HK-2 (cell line): ENCODE measurements at regions not wholly inside any gene's neighbourhood (a gene's known extent, or its start where the extent isn't known, plus 50 kb on each side); places are given as distances from the start of the nearest gene placed in this dataset.
A peak's percentile ranks its signal among the peaks of the same experiment; 100 is the strongest.

Source experiments
- DNase-seq: peaks from one replicate; pipeline ENCODE4 v3.0.0-alpha.2; 2018; ENCODE audit not compliant: unreplicated experiment

- DNase-seq = no peak
These were observed 135.1 kb upstream of the FRY start for GRCh38 chr13:31896427-31896826.

GRCh38 chr13:31898378-31899071 lies 133.0 kb upstream of the FRY start:
- no peak for DNase-seq

DNA sequence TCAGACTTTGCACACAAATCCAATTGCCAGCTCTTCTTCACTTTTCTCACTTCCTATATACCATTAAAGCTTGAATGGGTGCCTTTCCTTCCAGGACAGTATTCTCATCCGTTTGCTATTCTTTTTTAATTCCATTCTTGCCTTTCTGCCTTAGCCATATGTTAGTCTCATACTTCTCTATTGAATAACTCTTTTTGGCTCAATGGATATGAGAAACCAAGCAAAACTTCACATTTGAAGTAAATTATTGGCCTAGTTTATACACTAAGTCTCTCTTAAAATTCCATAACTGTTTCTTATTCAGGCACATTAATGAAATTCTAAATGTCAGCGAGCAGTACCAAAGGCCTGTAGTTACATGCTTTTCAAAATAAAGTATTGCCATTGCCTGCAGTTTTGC lies 129.6 kb upstream of the FRY start:
- DNase-seq = no peak

- DNase-seq = no peak
These were observed 128.3 kb upstream of the FRY start for GRCh38 chr13:31903111-31903815.

- DNase-seq = no peak
These were observed 126.4 kb upstream of the FRY start for GRCh38 chr13:31904941-31905824.

DNA sequence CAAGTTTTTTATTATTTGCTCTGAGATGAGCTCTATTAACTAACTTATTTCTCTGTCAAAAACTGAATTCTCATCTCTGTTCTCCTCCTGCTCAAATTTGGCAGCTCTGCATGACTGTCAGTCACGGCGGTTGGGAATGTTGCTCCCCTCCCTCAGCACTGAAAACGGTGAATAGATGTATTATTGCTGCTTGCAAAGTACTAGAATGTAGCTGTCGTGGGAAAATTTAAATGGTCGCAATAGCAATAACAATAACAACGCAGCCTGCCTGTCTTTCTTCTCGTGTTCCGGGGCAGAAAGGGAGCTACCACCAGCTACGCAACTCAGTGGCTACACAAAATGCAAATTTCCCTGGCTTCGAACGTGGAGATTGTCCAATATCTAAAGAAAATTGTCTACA lies 125.6 kb upstream of the FRY start:
- DNase-seq = no peak

GRCh38 chr13:31908696-31909411 lies 122.7 kb upstream of the FRY start:
- no peak for DNase-seq

- DNase-seq = peak; percentile 17
These were observed 121.6 kb upstream of the FRY start for GRCh38 chr13:31909864-31910551.

GRCh38 chr13:31910633-31911032 lies 120.9 kb upstream of the FRY start:
- DNase-seq = no peak

DNA sequence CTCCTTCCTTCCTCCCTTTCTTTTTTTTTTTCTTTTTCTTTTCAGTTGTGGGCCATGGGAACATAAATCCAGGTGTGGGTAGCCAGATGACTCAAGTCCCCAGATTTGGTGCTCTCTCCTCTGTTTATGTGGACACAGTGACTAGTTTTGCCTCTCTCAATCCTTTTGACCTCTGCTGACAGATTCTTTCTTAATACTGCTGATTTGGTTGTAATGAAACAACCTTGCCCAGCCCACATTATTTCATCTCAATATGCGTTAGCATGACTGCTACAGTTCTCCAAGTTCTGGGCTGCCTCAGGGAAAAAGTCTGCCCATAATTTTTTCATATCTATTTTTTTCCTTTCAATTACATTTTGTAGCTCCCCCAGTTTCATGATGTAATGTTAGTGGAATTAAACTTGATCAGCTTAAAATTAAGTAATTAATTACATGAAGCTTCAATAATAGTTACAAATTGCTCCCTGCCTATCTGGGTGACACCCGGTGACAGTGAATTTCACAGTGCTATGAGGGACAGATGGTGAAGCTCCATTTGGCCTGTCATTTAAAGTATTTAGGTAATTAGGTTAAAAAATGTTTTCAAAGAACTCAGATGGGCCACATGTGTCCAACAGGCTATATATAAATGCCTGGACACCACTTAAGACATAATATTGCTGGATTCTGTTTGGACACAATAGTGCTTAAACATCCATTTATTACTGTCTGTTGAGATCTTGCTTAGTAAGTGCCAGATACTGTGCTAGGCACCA lies 118.8 kb upstream of the FRY start:
- no peak for DNase-seq

- DNase-seq = no peak
These were observed 118.1 kb upstream of the FRY start for GRCh38 chr13:31913459-31913858.

GRCh38 chr13:31914843-31915242 lies 116.7 kb upstream of the FRY start:
- DNase-seq = no peak

GRCh38 chr13:31918707-31919106 lies 112.9 kb upstream of the FRY start:
- no peak for DNase-seq

DNA sequence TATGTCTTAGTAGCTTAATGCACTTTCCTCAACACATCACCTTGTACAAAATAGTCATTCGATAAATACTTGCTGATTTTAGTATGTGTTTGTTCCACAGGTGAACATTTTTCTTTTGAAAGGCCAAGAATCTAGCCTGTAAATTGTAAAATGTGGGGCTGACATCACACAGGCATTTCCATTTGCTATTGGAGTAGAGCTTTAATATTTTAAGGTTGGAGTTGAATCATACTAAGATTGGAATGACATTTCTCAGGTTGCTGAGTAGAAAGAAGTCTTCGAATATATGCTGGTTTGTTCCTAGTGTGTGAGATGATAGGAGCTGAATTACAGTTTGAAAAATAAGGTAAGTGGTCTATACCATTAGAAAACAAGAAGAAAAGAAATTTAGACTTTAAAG lies 112.3 kb upstream of the FRY start:
- no peak for DNase-seq

- no peak for DNase-seq
These were observed 111.4 kb upstream of the FRY start for GRCh38 chr13:31919971-31920726.

DNA sequence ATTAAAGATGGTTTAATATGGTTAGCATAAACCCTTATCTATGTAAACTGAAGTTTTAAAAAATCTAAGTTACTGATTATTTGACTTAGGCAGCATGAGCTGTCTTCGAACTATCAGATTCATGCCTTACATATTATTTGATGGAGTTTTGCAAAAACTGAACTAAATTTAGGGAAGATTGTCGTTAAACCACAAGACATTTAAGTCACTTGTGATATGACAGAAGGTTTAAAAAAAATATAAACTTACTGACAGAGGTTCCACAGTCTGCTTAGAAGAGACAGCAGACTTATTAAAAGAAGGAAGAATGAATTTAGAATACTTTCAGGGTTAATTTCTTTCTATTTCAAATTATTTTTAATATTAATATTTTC lies 110.9 kb upstream of the FRY start:
- DNase-seq = no peak

GRCh38 chr13:31922724-31923123 lies 108.8 kb upstream of the FRY start:
- DNase-seq = no peak

DNA sequence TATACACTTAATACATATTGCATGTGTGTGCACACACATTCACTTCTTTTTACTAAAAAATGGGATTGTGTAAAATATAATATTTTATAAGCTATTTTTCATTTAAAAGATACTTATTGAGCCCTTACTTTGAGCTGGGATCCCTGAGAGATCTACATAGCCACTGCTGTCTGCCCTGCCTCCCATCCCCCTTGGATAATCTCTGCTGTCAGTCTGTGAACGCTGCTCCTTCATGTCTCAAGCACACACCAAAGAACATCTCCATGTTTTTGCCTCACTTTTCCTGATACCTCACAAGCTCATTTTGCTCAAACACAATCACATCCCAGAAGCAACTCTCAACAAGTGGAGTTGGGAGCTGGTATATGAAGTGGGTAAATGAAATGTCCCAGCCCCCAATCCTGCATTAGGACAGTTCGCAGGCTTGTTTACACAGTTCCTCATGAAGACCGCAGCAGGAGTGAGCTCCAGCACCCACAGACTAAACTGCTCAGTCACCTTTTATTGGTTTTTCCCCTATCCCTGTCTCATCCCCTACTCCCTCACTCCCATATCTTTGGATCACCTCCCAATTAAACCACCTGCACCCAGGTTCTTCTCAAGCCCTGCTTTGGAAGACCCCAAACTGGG lies 108.3 kb upstream of the FRY start:
- no peak for DNase-seq

- no peak for DNase-seq
These were observed 106.5 kb upstream of the FRY start for GRCh38 chr13:31925079-31925478.
